ENCODE measurements at regions not wholly inside any gene's neighbourhood (a gene's known extent, or its start where the extent isn't known, plus 50 kb on each side); places are given as distances from the start of the nearest gene placed in this dataset.
"Not testable (repeated sequence)": the region's sequence is repeated elsewhere in the genome, so short reads cannot be mapped to it uniquely, and the experiment has no call there.

DNA sequence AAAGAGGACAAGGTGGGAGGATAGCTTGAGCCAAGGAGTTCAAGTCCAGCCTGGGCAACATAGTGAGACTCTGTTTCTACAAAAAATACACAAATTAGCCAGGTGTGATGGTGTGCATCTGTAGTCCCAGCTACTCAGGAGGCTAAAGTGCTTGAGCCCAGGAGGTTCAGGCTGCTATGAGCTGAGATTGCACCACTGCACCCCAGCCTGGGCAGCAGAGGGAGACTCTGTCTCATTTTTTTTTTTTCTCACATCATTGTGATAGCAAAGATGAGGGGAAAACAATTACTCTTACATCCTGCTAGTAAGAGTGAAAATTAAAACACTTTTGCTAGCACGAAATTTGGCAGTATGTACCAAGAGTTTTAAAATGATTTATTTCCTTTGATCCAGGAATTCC, 463.7 kb downstream of the TMEM135 start:
- ATAC-seq (ENCODE audit: low FRiP score) (no peak), DNase-seq (ENCODE audit: low spot score) (no peak)
- TF ChIP-seq CTCF (IDR thresholded peaks at IDR 0.05) = no peak

DNA sequence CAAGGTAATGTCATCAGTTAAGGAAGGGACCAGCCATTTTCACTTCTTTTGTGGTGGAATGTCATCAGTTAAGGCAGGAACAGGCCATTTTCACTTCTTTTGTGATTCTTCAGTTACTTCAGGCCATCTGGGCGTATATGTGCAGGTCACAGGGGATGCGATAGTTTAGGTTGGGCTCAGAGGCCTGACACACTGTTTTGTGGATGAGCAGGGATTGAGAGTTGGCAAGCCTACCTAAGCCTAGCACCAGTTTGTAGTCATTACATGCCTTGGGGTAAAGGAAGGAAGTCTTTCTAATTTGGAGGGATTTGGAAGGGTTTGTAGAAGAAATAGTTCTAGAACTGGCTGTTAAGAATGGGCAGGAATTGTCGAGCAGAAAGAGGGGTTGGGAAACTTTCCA, 457.2 kb downstream of the TMEM135 start:
- ATAC-seq (ENCODE audit: low FRiP score); DNase-seq (ENCODE audit: low spot score): not testable (repeated sequence)

GRCh38 chr11:87494026-87494425, 456.3 kb downstream of the TMEM135 start:
- ATAC-seq (ENCODE audit: low FRiP score); DNase-seq (ENCODE audit: low spot score): not testable (repeated sequence)

DNA sequence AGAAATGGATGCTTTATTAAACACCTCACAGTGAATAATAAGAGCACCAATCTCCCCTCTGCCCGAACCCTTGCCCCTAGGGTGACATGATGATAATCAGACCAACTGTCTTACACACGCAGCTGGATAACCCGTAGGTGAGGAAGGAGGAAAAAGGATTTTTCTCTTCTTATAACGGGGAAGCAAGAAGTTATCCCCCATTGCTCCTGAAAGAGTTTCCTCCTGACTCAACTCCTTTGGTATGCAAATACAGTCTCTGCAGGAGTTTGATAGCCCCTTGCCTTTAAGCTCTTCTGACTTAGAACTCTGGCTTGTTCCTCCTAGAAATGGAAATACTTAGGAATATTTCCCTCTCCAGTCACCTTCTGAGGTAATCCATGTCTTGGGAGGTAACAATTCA, 455.8 kb downstream of the TMEM135 start:
- DNase-seq (ENCODE audit: low spot score) (no peak), ATAC-seq (ENCODE audit: low FRiP score) (no peak)
- no peak for TF ChIP-seq CTCF (IDR thresholded peaks at IDR 0.05)

DNA sequence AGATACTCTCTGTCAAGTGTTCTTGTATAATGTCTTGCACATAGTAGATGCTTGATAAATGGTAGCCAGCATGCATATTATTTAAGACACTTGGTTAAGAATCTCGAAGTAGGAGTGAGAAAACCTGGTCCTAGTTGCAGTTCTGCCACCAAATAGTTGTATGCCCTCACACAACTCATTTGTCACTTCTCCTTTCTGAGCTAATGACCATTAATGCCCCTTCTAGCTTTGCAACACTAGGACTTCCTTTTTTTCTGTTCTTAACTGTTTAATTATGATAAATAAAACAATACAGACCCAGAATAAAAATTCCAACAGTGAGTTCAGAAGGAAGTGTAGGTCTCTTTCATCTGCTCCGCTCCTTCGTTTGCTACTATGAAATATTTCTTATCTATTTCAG, 453.6 kb downstream of the TMEM135 start:
- no peak for ATAC-seq (ENCODE audit: low FRiP score)
- no peak for DNase-seq (ENCODE audit: low spot score)
- TF ChIP-seq CTCF (IDR thresholded peaks at IDR 0.05) = no peak

GRCh38 chr11:87490671-87491070, 452.9 kb downstream of the TMEM135 start:
- DNase-seq (ENCODE audit: low spot score) = no peak
- ATAC-seq (ENCODE audit: low FRiP score) = no peak
- TF ChIP-seq CTCF (IDR thresholded peaks at IDR 0.05) = no peak

GRCh38 chr11:87484566-87484965, 446.8 kb downstream of the TMEM135 start:
- DNase-seq (ENCODE audit: low spot score) (no peak), ATAC-seq (ENCODE audit: low FRiP score) (no peak)
- no peak for TF ChIP-seq CTCF (IDR thresholded peaks at IDR 0.05)

GRCh38 chr11:87477321-87477720, 439.6 kb downstream of the TMEM135 start:
- TF ChIP-seq CTCF (IDR thresholded peaks at IDR 0.05) = no peak
- ATAC-seq (ENCODE audit: low FRiP score) (no peak), DNase-seq (ENCODE audit: low spot score) (no peak)
